H9 (cell line): ENCODE measurements at regions not wholly inside any gene's neighbourhood (a gene's known extent, or its start where the extent isn't known, plus 50 kb on each side); places are given as distances from the start of the nearest gene placed in this dataset.
A peak's percentile ranks its signal among the peaks of the same experiment; 100 is the strongest.

Experiments used
- DNase-seq: peaks from one replicate; pipeline ENCODE4 v3.0.0-alpha.2; 2017
- H2AFZ ChIP-seq: one replicate; pipeline ENCODE4 v1.6.1; 2013; ENCODE audit warnings: mild to moderate bottlenecking, low read length, control low read depth, moderate library complexity
- H2AK5ac ChIP-seq: 2 replicates; pipeline ENCODE4 v1.6.1; 2013; ENCODE audit warnings: low read length, control low read depth, mixed read lengths; ENCODE audit not compliant: insufficient read length
- H2BK120ac ChIP-seq: one replicate; pipeline ENCODE4 v1.6.1; 2013; ENCODE audit warnings: low read depth, mild to moderate bottlenecking, low read length, control low read depth, inconsistent platforms; ENCODE audit not compliant: poor library complexity, severe bottlenecking
- H2BK12ac ChIP-seq: 2 replicates; pipeline ENCODE4 v1.6.1; 2013; ENCODE audit warnings: low read length, control low read depth, mixed read lengths, low read depth; ENCODE audit not compliant: insufficient read length
- H2BK15ac ChIP-seq: 2 replicates; pipeline ENCODE4 v1.6.1; 2013; ENCODE audit warnings: low read depth, low read length, control low read depth
- H2BK20ac ChIP-seq: one replicate; pipeline ENCODE4 v1.6.1; 2013; ENCODE audit warnings: low read depth, mild to moderate bottlenecking, low read length, control low read depth, inconsistent platforms; ENCODE audit not compliant: poor library complexity, severe bottlenecking
- H2BK5ac ChIP-seq: 2 replicates; pipeline ENCODE4 v1.6.1; 2013; ENCODE audit warnings: low read length, control low read depth, mixed read lengths; ENCODE audit not compliant: insufficient read length
- H3K14ac ChIP-seq: 2 replicates; pipeline ENCODE4 v1.6.1; 2013; ENCODE audit warnings: low read length, control low read depth; ENCODE audit not compliant: insufficient read depth
- H3K18ac ChIP-seq: 2 replicates; pipeline ENCODE4 v1.6.1; 2013; ENCODE audit warnings: low read depth, mild to moderate bottlenecking, mixed read lengths, low read length, control low read depth; ENCODE audit not compliant: insufficient read length
- H3K23ac ChIP-seq: 2 replicates; pipeline ENCODE4 v1.6.1; 2013; ENCODE audit warnings: low read length, control low read depth, mixed read lengths, low read depth; ENCODE audit not compliant: insufficient read length
- H3K23me2 ChIP-seq: 2 replicates; pipeline ENCODE4 v1.6.1; 2013; ENCODE audit warnings: low read depth, mild to moderate bottlenecking, mixed read lengths, low read length, control low read depth; ENCODE audit not compliant: insufficient read length, poor library complexity, severe bottlenecking
- H3K27ac ChIP-seq: 2 replicates; pipeline ENCODE4 v1.5.1; 2013; ENCODE audit warnings: low read length, control low read depth, mixed read lengths, low read depth; ENCODE audit not compliant: insufficient read length
- H3K27me3 ChIP-seq: 2 replicates; pipeline ENCODE4 v1.6.1; 2013; ENCODE audit warnings: low read length, control low read depth, inconsistent platforms; ENCODE audit not compliant: insufficient read depth
- H3K4ac ChIP-seq: 2 replicates; pipeline ENCODE4 v1.6.1; 2013; ENCODE audit warnings: low read depth, mild to moderate bottlenecking, control low read depth, inconsistent platforms, low read length, moderate library complexity
- H3K4me1 ChIP-seq: 2 replicates; pipeline ENCODE4 v1.6.1; 2013; ENCODE audit warnings: low read length, control low read depth, inconsistent platforms; ENCODE audit not compliant: insufficient read depth
- H3K4me2 ChIP-seq: 2 replicates; pipeline ENCODE4 v1.6.1; 2013; ENCODE audit warnings: low read length, control low read depth, mixed read lengths; ENCODE audit not compliant: insufficient read length, insufficient read depth
- H3K56ac ChIP-seq: 2 replicates; pipeline ENCODE4 v1.6.1; 2013; ENCODE audit warnings: low read depth, mild to moderate bottlenecking, mixed read lengths, low read length, control low read depth; ENCODE audit not compliant: insufficient read length
- H3K79me1 ChIP-seq: 2 replicates; pipeline ENCODE4 v1.6.1; 2013; ENCODE audit warnings: low read depth, mild to moderate bottlenecking, moderate library complexity, low read length, control low read depth, inconsistent platforms; ENCODE audit not compliant: insufficient read depth, poor library complexity, severe bottlenecking
- H3K79me2 ChIP-seq: 2 replicates; pipeline ENCODE4 v1.6.1; 2013; ENCODE audit warnings: low read length, control low read depth, inconsistent platforms; ENCODE audit not compliant: insufficient read depth
- H3K9ac ChIP-seq: 2 replicates; pipeline ENCODE4 v1.6.1; 2013; ENCODE audit warnings: low read length, control low read depth, mixed read lengths; ENCODE audit not compliant: insufficient read length; ENCODE audit errors: extremely low read depth
- H3K9me3 ChIP-seq: one replicate; pipeline ENCODE4 v1.6.1; 2013; ENCODE audit warnings: low read depth, low read length, inconsistent platforms; ENCODE audit not compliant: control insufficient read depth
- H3T11ph ChIP-seq: one replicate; pipeline ENCODE4 v1.6.1; 2013; ENCODE audit warnings: mild to moderate bottlenecking, low read length, control low read depth, inconsistent platforms
- H4K20me1 ChIP-seq: one replicate; pipeline ENCODE4 v1.6.1; 2013; ENCODE audit not compliant: control insufficient read depth, insufficient read length, insufficient read depth
- H4K5ac ChIP-seq: 2 replicates; pipeline ENCODE4 v1.6.1; 2013; ENCODE audit warnings: low read depth, mild to moderate bottlenecking, mixed read lengths, low read length, control low read depth; ENCODE audit not compliant: insufficient read length
- H4K8ac ChIP-seq: replicated peaks from 2 replicates; pipeline ENCODE4 v1.6.1; 2013; ENCODE audit warnings: low read length, control low read depth, mixed read lengths, low read depth; ENCODE audit not compliant: insufficient read length
- H4K91ac ChIP-seq: 2 replicates; pipeline ENCODE4 v1.6.1; 2013; ENCODE audit warnings: low read depth, mild to moderate bottlenecking, moderate library complexity, mixed read lengths, low read length, control low read depth; ENCODE audit not compliant: insufficient read length
- H3K27ac Mint-ChIP-seq, 3 experiments: 2 replicates in 2 of 3; 3 replicates in 1 of 3; pipeline ENCODE4 v1.8.0; 2020 to 2021; ENCODE audit warnings: mixed read lengths in 3 of 3, mild to moderate bottlenecking in 1 of 3, moderate library complexity in 1 of 3
- H3K27me3 Mint-ChIP-seq: 2 replicates; pipeline ENCODE4 v1.8.0; 2021; ENCODE audit warnings: low read depth, mild to moderate bottlenecking, moderate library complexity, mixed read lengths
- H3K36me3 Mint-ChIP-seq, 3 experiments: 2 replicates in 2 of 3; 3 replicates in 1 of 3; pipeline ENCODE4 v1.8.0; 2020 to 2021; ENCODE audit warnings: low read depth in 3 of 3, mixed read lengths in 3 of 3; ENCODE audit not compliant: insufficient read depth in 1 of 3
- H3K4me1 Mint-ChIP-seq, 2 experiments: 2 replicates each; pipeline ENCODE4 v1.8.0; 2020; ENCODE audit warnings: mixed read lengths in 2 of 2
- H3K4me3 Mint-ChIP-seq, 2 experiments: 2 replicates in 1 of 2; 3 replicates in 1 of 2; pipeline ENCODE4 v1.8.0; 2020 to 2021; ENCODE audit warnings: mild to moderate bottlenecking in 2 of 2, mixed read lengths in 2 of 2, moderate library complexity in 1 of 2
- H3K9me3 Mint-ChIP-seq, 2 experiments: 2 replicates in 1 of 2; 3 replicates in 1 of 2; pipeline ENCODE4 v1.8.0; 2020; ENCODE audit warnings: mild to moderate bottlenecking in 2 of 2, mixed read lengths in 2 of 2, moderate library complexity in 1 of 2
- WGBS: extraction: QIAGEN DNeasy Blood & Tissue Kit; methylation state at CpG from one replicate; pipeline ENCODE4 v1.1.7; 2013; ENCODE audit warnings: missing lambda C conversion rate, low lambda C conversion rate, mixed read lengths; ENCODE audit not compliant: insufficient read length; ENCODE audit errors: extremely low coverage; 5-methylcytosine and 5-hydroxymethylcytosine counted together
- TF ChIP-seq, protein P1 (sequence below): fragments of 200-600 bp; sonication (generic); conservative IDR thresholded peaks from 3 replicates; pipeline ENCODE4 v1.8.0; 2021; ENCODE audit warnings: antibody characterized with exemption, mild to moderate bottlenecking

DNA sequence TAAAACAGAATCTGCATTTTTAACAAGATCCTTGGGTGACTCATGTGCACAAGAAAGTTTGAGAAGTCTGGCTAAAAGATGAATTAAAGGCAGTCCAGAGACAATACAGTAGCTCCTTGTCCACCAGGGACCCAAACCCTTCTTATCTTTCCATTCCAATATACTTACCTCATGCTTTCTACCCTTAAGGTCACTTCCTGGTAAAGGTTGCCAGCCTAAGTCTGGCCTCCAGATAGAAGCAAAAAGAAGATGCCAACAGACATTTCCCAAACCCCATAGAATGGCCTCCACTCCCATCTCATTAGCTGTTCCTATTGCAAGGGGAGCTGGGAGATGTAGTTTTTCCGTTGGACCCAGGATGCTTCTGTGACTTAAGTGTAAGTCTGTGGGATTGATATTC is 101.4 kb upstream of the XYLT1 start:
- no CpG with 5 or more reads among the region's 1 CpG for WGBS
- Histone ChIP-seq H3K9ac (no peak overlapping the region), H3K18ac (no peak overlapping the region), H4K8ac (no peak overlapping the region), H3K79me1 (no peaks in the 10 kb centered on the region), H3K4me2 (no peak overlapping the region), H2AFZ (peak overlapping the region; percentile 91), H3K4ac (no peak overlapping the region), H2BK5ac (no peak overlapping the region), H3K27me3 (no peaks in the 10 kb centered on the region), H3K23me2 (no peaks in the 10 kb centered on the region), H2BK20ac (no peak overlapping the region), H3K79me2 (no peaks in the 10 kb centered on the region), H3K23ac (no peak overlapping the region), H3T11ph (no peak overlapping the region), H4K5ac (no peak overlapping the region), H2AK5ac (no peak overlapping the region), H4K20me1 (no peaks in the 10 kb centered on the region), H3K9me3 (no peaks in the 10 kb centered on the region), H2BK15ac (no peak overlapping the region), H3K4me1 (no peaks in the 10 kb centered on the region), H2BK120ac (no peak overlapping the region), H2BK12ac (no peak overlapping the region), H4K91ac (no peak overlapping the region), H3K56ac (no peak overlapping the region), H3K14ac (no peak overlapping the region), H3K27ac (no peak overlapping the region)
- Mint-ChIP-seq H3K9me3 (no peaks in the 10 kb centered on the region), H3K27me3 (no peaks in the 10 kb centered on the region), H3K4me1 (peaks cover 0 to 4% of the 10 kb centered on the region in 2 experiments; a peak in 1 of 4 replicates), H3K27ac (no peak overlapping the region), H3K4me3 (no peak overlapping the region), H3K36me3 (no peaks in the 10 kb centered on the region)
- TF ChIP-seq, protein P1, sequence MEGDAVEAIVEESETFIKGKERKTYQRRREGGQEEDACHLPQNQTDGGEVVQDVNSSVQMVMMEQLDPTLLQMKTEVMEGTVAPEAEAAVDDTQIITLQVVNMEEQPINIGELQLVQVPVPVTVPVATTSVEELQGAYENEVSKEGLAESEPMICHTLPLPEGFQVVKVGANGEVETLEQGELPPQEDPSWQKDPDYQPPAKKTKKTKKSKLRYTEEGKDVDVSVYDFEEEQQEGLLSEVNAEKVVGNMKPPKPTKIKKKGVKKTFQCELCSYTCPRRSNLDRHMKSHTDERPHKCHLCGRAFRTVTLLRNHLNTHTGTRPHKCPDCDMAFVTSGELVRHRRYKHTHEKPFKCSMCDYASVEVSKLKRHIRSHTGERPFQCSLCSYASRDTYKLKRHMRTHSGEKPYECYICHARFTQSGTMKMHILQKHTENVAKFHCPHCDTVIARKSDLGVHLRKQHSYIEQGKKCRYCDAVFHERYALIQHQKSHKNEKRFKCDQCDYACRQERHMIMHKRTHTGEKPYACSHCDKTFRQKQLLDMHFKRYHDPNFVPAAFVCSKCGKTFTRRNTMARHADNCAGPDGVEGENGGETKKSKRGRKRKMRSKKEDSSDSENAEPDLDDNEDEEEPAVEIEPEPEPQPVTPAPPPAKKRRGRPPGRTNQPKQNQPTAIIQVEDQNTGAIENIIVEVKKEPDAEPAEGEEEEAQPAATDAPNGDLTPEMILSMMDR = no peak
- DNase-seq = no peak
